Sigmoid colon (tissue), 3 donors: ENCODE measurements at regions not wholly inside any gene's neighbourhood (a gene's known extent, or its start where the extent isn't known, plus 50 kb on each side); places are given as distances from the start of the nearest gene placed in this dataset.

Experiments
- POLR2A ChIP-seq, 2 donors: fragments of 450-650 bp; IDR thresholded peaks; one replicate each; pipeline ENCODE4 v1.6.1; 2016; ENCODE audit warnings: antibody characterized with exemption in 2 of 2, mild to moderate bottlenecking in 2 of 2, moderate library complexity in 2 of 2
- TF ChIP-seq, protein P1 (sequence below), 4 experiments: fragments of 450-650 bp in 3 of 4; fragments of 200-600 bp in 1 of 4; IDR thresholded peaks; one replicate each; pipeline ENCODE4 v1.5.1; 2016 to 2019; ENCODE audit warnings: antibody characterized with exemption in 4 of 4, mild to moderate bottlenecking in 3 of 4, moderate library complexity in 2 of 4

DNA sequence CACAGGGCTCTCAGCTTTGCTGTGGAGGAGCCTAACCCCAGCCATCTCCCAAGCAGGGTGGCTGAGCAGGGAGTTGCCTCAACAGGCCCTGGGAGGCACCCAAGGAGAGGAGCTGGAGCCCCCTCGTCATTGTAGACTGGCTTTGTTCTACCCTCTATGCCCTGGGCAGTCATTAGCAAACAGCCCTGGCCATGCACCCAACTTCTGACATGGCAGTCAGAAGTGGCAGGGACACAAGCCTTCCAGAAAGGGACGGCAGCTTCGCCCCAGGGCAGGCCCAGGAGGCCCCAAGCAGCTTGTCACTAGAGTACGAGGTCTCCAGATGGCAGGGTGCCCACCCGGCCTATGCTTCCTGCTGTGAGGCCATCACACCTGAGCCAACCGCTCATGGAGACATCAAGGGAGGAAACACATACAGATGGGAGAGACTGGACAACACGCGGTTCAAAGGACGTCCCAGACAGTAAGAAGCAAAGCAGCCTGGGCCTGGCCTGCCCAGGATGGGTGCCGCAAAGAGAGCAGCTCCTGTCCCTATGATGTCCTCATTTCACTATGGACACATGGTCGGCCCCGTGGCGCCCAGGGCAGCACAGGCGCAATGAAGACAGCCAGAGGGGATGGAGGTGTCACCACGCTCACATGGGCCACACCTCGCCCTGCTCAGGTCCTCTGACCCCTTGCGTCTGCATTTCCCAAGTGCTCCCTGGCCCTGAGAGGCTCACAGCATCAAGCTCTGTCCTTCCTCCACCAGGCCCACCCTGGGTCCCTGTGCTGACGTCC is 190.9 kb upstream of the CXCL12 start:
- TF ChIP-seq POLR2A (IDR thresholded peaks at IDR 0.05): no peak
- TF ChIP-seq, protein P1, sequence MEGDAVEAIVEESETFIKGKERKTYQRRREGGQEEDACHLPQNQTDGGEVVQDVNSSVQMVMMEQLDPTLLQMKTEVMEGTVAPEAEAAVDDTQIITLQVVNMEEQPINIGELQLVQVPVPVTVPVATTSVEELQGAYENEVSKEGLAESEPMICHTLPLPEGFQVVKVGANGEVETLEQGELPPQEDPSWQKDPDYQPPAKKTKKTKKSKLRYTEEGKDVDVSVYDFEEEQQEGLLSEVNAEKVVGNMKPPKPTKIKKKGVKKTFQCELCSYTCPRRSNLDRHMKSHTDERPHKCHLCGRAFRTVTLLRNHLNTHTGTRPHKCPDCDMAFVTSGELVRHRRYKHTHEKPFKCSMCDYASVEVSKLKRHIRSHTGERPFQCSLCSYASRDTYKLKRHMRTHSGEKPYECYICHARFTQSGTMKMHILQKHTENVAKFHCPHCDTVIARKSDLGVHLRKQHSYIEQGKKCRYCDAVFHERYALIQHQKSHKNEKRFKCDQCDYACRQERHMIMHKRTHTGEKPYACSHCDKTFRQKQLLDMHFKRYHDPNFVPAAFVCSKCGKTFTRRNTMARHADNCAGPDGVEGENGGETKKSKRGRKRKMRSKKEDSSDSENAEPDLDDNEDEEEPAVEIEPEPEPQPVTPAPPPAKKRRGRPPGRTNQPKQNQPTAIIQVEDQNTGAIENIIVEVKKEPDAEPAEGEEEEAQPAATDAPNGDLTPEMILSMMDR (IDR thresholded peaks at IDR 0.05): no peak
